GF-D8 (cell line): ENCODE measurements at regions not wholly inside any gene's neighbourhood (a gene's known extent, or its start where the extent isn't known, plus 50 kb on each side); places are given as distances from the start of the nearest gene placed in this dataset.

Experiments used
- DNase-seq: peaks from one replicate; lab custom pipeline; 2025; lab: John Stamatoyannopoulos, UW

DNA sequence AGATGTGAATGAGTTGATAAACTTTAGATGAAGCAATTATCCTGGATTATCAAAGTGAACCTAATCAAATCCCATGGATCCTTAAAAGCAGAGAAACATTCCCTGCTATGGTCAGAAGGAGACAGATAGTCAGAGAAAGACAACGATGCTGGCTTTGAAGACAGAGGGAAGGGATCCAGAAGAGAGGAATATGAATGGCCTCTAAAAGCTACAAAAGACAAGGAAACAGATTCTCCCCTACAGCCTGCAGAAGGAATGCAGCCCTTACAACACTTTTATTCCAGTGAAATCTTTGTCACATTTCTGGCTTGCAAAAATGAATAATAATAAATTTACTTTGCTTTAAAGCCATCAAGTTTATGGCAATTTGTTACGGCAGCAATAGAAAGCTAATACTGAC is 1164.2 kb downstream of the PCDH17 start:
- DNase-seq, result no peak

DNA sequence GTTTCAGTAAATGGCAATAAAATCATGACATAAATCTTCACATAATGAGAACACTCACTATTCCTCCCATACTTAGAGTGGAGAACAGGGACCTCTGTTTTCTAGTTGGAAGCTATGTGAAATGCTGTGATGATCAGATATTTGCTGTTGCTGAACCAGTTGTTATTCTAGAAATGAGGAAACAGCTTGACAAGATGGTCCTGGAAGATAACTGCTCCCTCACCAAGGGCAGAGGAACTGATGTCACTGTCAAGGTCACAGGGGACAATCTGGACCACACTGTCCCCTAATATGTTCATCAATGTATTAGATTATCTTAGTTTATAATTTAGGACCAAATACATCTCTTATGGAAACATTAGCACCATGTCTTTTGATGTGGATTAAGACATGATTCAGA is 1173.3 kb downstream of the PCDH17 start:
- peak; percentile 24 for DNase-seq

DNA sequence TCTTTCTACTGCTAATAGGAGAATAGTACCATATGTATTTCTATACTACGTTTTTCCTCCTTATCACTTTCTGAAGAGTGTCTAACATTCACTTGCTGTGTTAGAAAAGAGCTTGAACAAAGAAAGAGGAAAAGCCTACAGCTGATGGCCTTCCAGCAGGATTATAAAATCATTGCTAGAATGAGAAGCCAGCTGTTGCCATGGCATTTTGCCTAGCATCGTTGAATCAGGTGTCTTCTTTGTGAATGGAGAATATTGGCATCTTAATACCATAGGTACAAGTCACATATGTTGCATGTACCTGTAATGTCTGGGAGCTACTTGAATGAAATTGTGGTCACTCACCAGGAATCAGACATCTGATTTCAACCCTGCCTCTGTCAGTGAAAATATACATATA is 1174.9 kb downstream of the PCDH17 start:
- DNase-seq, result no peak

DNA sequence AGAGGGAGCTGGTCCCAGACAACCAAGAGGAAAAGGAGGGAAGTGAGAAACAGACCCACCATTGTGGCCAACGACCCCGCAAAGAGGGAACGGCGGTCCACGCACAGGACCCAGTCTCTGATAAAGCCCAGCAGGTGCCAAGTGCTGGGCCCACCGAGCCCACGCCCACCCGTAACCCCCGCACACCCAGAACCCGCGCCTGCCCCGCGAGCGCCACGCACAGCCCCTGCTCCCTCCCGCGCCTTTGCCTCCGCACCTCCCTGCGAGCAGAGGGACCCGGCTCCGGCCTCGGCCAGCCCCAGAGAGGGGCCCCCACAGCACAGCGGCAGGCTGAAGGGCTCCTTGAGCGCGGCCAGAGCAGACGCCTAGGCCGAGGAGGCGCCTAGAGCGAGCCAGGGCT is 1192.2 kb downstream of the PCDH17 start:
- no peak for DNase-seq

DNA sequence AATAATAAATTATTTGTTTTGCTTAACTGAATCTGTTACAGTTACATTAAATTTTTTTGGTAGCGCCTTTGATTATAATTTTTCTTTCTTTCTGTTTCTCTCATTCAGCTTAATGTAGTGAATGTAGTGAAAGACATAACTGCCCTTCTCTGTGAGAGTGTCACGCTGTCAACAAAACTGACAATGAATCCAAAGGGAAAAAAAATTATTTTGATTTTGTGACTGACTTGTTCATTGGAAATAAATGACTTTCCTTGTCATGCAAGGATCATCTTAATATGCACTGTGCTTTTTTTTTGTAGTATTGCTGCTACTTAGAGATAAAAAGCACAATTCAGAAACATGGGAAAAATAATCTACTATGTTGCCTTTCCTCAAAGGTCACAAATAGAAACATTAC is 1196.4 kb downstream of the PCDH17 start:
- no peak for DNase-seq

DNA sequence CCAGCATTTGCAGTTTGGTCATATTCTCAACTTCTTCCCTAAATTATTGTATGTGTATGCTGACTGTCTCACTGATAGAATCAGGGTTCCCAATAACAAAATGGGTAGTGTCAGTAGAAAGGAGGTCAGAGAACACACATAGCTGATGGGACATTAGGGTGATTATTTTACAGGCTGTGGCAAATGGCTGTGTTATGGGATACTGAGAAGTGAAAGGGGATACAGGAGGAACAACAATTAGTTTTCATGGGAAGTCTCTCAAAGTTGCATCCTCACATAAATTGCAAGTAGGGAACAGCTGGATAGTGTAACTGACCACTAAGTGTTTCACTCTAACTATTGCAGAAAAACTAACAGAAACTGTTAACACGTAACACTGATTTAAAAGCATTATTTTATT is 1199.3 kb downstream of the PCDH17 start:
- no peak for DNase-seq

DNA sequence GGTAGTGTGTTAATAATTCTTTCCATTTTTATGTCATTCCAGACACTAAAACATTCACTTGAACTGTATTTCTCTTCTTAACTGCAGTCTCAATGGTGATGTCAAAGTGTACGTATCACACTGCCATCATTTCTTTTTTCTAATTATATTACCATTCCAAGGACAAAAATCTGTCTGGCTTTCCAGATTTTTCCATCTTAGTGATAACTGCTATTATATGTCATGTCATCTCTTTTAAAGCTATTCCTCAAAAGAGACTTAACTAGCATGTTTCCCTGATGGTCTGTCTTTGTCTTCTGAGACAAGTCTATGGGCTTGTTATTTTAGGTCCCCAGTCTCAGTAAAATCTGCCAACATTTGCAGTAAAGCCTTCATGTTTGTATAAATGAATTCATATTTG is 1207.1 kb downstream of the PCDH17 start:
- DNase-seq, result no peak

DNA sequence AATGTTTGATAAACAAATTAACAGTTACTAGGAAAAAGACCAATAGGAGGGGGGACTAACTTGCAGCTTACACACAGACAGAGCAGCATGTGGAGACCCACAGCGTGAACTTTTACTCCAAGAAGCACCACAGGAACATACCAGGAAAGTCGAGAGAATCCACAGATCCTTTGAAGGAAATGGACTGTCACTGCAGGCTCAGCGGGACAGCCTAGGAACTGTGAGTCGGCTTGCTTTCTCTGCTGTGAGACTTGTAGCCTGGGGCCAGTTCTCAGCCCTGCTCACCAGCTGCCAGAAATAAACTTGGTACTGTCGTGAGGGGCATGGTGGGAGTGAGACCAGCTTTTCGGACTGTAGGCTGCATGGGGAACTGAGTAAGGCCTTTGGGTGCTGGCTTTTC is 1211.5 kb downstream of the PCDH17 start:
- DNase-seq, result no peak

DNA sequence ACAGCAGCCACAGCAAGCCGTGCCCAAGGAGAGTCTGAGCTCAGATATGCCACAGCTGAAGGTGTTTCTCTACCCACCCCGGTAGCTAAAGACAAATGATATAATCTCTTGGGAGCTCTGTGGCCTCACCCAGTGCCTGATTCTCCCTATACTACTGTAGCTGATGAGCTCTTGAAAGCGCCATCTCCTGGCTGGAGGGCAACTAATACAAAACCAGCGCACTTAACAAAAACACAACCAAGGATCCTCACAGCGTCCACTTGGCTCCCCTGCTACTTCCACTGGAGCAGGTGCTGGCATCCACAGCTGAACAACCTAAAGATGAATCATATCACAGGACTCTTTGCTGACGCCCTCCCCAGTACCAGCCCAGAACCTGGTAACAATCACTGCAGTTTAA is 1212.0 kb downstream of the PCDH17 start:
- DNase-seq, result no peak

DNA sequence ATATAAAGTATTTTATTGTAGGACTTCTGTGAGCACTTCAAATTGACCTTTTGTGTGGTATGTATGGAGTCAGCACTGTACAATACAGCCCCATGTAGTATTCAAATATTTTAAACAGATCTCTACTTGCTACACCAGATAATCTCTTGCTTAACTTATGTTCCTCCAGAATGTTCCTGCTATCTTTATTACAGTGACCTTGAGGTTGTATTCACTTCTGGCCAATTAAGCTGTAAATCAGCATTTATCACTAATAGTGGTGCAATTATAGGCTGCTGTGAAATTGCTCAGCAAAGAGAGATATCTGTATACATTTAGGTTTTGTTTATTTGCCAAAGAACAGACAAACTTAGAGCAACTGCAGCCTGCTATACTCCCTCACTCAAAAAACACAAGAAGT is 1218.6 kb downstream of the PCDH17 start:
- no peak for DNase-seq

DNA sequence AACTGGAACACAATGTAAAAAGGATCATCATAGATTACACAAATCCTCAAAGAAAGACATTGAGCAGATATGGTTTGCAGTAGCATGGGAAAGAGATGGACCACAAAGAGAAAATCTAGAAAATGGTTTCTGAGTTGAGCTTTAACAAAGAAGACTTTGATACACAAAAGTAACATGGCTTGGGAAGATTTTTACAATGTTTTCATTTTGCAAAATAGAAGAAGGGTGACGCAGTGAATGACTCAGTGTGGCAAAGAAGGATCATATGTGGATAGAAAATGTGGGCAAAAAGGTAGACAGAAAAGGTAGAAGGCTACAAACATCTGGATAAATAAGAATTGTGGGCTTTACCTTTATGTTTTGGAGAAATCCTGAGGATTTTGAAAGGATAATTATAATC is 1220.5 kb downstream of the PCDH17 start:
- no peak for DNase-seq

DNA sequence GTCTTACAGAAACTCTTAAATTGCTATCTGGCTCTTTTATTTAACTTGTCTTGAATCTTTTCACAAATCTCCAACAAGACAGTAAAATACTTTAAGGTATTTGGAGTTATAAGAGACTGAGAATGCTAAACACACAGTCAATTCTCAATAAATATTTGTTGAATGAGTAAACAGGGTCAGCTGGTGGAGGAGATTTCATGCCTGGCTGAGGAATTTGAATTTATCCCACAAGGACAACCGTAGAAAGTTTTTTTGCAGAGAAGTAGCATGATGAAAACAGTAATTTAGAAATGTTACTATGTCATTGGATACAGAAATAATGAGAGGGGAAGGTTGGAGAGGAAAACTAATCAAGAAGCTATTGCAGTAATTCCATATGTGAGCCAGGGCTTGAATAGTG is 1223.7 kb downstream of the PCDH17 start:
- no peak for DNase-seq

DNA sequence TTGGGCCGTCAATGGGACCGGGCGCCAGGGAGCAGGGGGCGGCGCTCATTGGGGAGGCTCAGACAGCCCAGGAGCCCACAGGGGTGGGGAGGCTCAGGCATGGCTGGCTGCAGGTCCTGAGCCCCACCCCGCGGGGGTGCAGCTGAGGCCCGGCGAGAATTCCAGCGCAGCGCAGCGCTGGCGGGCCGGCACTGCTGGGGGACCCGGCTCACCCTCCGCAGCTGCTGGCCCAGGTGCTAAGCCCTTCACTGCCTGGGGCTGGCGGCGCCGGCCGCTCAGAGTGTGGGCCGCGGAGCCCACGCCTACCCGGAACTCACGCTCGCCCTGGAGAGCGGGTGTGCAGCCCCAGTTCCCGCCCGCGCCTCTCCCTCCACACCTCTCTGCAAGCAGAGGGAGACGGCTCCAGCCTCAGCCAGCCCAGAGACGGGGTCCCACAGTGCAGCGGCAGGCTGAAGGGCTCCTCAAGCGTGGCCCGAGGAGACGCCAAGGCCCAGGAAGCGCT is 1227.4 kb downstream of the PCDH17 start:
- DNase-seq, result no peak

DNA sequence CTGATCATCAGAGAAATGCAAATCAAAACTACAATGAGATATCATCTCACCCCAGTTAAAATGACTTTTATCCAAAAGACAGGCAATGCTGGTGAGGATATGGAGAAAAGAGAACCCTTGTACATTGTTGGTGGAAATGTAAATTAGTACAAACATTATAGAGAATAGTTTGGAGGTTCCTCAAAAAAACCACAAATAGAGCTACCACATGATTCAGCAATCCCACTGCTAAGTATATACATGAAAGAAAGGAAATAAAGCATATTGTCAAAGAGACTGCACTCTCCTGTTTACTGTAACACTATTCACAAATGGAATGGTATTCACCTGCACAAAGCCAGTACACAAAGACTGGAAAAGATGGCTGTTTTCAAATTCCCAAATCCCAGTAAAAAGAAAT is 1233.7 kb downstream of the PCDH17 start:
- DNase-seq, result no peak

DNA sequence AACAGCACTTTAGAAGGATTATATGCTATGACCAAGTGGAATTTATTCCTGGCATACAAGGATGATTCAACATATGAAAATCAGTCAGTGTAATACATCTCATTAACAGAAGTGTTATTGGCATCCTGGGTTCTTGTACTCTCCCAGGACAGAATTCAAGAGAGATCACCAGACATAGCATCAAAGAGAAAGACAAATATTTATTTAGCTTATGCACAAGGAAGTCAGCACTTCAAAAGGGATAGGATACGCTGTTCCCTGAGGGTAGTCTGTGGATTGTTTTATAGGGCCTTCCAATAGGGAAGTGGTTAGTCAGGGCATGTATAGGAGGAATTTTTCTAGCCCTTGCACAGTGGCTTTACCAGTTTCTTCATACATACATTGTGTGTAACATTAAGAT is 1238.0 kb downstream of the PCDH17 start:
- DNase-seq, result no peak

DNA sequence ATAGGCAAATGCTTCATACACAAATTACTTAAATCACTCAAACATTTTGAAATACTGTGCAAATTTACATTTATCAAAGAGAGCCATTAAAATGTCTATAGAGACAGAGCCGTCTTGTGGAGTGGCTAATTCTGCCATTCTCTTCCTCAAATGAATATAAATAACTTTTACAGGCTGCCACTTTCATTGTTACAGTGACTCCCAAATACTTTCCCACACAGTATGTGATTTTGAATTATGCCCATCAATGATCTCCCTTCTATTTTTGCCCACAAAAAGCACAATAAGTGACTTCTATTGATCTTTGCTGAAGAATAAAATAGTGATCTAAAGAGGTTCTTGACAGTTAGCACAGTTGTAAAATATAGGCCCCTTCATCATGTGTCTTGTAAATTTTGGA is 1244.9 kb downstream of the PCDH17 start:
- DNase-seq, result no peak

DNA sequence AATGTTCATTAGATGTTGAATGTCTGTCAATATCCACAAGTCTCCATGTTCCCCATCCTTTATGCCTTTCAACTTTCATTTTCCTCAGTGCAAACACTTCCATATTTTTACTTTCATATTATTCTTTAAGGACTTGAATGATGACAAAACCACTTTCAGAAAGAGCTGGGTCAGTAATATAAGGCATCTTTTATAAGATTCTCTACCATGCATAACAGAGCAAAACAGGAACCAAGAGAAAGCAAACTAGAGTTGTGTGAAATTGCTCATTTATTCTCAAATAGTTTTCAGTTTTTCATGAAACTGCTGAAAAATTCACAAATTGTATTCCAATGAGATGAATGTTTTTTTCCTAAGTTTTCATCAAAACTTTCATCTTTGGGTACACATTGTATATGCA is 1247.6 kb downstream of the PCDH17 start:
- no peak for DNase-seq

DNA sequence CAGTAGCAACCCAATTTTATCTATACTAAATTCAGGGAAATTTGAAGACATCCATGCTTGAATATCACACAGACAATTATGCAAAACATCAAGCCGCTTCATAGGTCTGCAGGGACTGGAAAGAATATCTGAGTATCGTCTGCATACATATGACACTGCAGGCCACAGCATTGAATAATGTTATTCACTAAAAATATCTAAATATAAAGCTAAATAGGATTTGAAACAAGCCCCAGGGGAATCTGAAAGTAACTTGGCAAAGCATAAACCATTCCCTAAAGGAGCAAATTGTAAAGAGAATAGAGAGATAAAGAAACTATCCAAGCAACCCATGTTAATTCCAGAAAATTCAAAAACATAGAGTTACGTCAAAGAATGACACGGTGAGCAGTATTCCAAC is 1251.0 kb downstream of the PCDH17 start:
- DNase-seq, result no peak

DNA sequence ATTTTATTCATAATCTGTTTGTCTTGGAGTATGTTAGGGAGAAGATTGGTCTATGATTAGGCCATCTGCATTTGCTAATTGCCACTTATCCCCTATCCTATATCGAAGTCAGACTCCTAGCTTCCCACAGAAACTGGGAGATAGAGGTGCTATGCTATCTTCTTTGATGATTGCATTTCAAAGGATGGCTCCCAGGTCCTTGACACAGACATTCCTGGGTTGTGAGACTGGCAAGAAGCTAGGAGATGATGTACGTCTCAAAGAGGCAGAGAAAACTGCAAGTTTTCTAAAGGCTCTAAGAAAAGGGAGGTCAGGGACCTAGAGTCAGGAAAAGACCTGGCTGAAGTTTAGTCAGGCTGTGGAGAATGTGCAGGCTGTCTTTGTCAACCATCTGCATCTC is 1251.9 kb downstream of the PCDH17 start:
- no peak for DNase-seq

DNA sequence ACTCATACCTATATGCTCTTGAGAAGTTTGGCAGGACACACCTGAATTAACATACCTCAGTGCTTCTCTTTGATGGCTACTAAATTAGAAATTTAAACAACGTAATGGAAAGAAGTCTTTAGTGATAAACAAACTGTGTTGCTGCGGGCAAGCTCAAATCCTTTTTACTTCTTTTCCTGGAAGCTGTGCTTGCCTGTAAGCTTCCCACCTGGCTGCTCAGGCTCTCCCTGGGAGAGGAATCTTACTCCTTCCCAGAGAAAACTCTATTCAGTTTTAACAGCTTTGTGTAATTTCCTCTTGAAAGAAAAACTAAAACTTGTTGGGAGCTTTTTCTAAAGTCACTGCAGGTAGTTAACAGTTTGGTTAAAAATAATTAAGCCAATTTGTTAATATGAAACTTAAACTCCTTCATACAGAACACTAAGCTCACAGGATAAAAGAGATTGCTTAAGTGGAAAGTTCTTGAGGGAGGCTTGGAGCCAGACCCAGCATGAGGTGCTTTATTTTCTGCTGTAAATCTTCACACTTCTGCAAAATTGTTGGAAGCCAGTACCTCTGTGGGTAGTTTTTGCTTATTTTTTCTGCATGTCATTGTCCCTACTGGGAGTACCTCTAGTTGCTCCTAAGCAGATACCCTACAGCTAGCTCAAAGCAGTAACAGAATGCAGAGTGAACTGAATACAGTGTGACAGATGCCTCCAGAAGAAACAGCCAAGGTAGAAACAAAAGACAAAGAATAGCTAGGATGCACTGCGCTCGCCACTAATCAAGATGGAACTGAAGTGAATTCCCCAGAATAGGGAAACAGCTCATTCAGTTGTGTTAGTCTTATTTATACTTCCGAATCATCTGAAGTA is 1253.0 kb downstream of the PCDH17 start:
- no peak for DNase-seq

DNA sequence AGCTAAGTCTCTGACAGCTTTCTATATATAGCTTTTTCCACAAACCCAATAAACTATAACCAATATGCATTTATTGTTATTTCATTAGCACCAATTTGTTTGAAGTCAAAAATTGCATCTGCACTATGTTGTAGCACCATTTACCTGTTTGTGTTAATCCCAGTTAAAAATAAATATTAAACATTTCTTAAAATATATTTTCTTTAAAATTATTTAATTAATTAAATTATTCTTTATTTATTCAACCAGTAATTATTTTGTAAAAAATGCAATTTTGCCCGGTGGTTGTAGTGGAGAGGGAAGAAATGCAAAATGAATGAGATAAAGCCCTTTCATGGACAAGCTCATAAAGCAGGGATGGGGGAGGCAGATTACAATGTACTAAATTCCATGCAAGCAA is 1257.9 kb downstream of the PCDH17 start:
- no peak for DNase-seq

DNA sequence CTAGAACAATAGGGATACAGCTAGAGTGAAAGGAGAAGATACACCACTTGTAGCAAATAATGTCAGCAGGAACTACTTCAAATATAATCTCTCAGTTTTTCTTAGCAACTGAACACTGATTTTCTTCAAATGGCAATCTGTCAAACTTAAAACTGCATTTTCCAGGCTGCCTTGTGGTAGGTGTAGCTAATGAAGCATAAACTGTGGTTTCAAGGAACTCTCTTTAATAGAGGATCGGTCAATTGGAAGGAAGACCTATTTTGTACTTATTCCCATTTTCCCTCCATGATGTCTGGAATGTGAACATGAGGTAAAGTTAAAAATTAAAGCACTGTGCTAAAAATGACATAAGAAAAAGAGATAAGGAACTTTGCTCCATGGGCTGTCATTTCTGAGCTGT is 1261.9 kb downstream of the PCDH17 start:
- no peak for DNase-seq

DNA sequence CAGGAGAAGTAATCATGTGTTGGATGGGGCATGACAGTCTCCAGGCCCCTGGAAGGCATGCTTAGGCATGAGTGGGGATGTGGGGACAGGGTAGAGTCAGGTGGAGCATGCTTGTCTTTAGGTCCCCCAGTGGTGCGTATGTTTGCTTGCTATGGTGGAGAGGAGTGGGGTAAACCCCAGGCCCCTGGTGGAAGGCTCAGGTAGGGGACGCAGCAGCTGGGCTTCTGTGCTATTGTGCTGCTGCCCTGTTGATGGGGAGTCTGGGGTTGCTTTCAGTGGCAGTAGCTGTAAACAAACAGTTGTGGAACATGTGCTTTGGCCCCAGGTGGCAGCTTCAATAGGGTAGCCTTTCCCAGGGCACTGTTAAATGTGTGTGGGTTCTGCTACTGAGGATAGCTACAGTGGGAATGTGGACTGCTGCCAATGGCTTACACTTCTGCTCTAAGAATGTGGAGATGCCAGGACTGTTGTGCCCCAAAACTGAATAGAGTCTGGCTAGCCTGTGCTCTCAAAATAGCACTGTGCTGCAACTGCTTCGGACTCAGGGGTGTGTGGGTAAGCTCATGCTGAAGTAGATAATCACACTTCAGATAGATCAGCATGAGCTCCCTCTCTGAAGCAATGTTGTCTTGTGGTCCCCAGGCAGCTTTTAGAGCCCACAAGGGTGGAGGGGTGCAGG is 1257.3 kb downstream of the DIAPH3 start:
- DNase-seq, result no peak

DNA sequence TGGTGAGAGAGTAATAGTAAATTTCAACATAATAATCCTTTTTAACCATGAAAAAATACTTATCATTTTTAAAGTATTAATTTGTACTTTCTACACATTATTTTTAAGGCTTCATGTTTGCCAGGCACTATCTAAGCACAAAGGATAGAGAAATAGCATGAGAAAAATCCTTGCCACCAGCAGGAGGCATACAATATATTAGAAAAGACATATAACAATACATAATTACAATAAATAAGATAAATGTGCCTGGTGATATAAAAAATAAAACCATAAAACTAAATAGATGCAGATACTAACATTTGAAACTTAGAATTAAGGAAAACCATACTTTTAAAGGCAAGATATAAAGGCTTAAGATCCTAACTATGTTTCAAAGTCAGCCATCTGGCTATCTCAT is 1256.4 kb downstream of the DIAPH3 start:
- DNase-seq, result no peak
